ENCODE measurements at regions not wholly inside any gene's neighbourhood (a gene's known extent, or its start where the extent isn't known, plus 50 kb on each side); places are given as distances from the start of the nearest gene placed in this dataset.

DNA sequence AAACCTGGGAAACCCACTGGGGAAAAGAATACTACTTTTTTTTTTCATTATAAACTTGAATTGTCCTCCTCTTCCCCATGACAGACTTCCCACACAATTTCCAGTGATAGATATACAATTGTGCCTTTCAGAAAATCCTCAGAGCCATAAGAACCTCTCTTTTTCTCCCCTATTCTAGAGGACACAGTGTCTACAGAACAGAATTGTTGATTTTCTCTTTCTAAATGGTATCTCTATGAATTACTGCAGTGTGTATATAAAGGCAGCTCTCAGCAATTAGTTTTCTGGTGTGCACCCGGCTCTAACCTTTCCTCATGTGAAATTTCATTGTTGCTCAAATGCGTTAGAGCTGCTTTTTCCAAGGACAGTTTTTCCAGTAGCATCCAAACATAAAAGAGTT lies 430.1 kb downstream of the TUSC7 start:
- H2AK5ac ChIP-seq (ENCODE audit: low read depth, low read length), result no peak overlapping the region
- H2BK120ac ChIP-seq (replicated peaks; ENCODE audit: low read depth, low read length), result no peak overlapping the region
- no peaks in the 10 kb centered on the region for H4K20me1 ChIP-seq (replicated peaks in 1 of 2; ENCODE audit: control insufficient read depth in 1 of 2, insufficient read depth in 2 of 2, low read length in 2 of 2)
- no peaks in the 10 kb centered on the region for H3K9me3 ChIP-seq (ENCODE audit: insufficient read depth in 2 of 2, low read depth in 1 of 2, low read length in 1 of 2)
- H2BK20ac ChIP-seq (ENCODE audit: low read length), result no peak overlapping the region
- no peak overlapping the region for H3K56ac ChIP-seq (replicated peaks; ENCODE audit: insufficient read length, low read depth, low read length)
- H4K91ac ChIP-seq (replicated peaks; ENCODE audit: insufficient read length, low read length), result no peak overlapping the region
- H3K18ac ChIP-seq (ENCODE audit: extremely low read depth, low read length), result no peak overlapping the region
- H3K27me3 ChIP-seq (replicated peaks in 1 of 4; ENCODE audit: control insufficient read depth in 3 of 4, extremely low read depth in 1 of 4, insufficient read depth in 3 of 4, low read length in 3 of 4), result no peaks in the 10 kb centered on the region
- H4K5ac ChIP-seq (ENCODE audit: insufficient read length, low read depth, low read length), result no peak overlapping the region
- H3K4me2 ChIP-seq (ENCODE audit: insufficient read depth in 1 of 2, low read depth in 2 of 2, low read length in 2 of 2), result no peak overlapping the region
- CTCF ChIA-PET (ENCODE audit: partially characterized antibody), result interaction anchor here (0.6 kb wide), 1 partner anchor 107 kb away, joined by 4 read pairs; no protein-coding TSS in a partner anchor
- H4K8ac ChIP-seq (ENCODE audit: extremely low read depth, insufficient read depth, low read length), result no peak overlapping the region
- H3K4me3 ChIP-seq (ENCODE audit: extremely low read depth in 1 of 4, insufficient read depth in 2 of 4, low read depth in 3 of 4, low read length in 4 of 4), result no peak overlapping the region
- no peaks in the 10 kb centered on the region for H3K36me3 ChIP-seq (ENCODE audit: control insufficient read depth in 2 of 4, insufficient read depth in 4 of 4, low read length in 3 of 4)
- POLR2A ChIA-PET (ENCODE audit: partially characterized antibody), result no interaction called here
- H3K23ac ChIP-seq (ENCODE audit: insufficient read length), result no peak overlapping the region
- no peak overlapping the region for H2BK12ac ChIP-seq (ENCODE audit: low read depth, low read length)
- no peaks in the 10 kb centered on the region for H3K79me2 ChIP-seq (ENCODE audit: control insufficient read depth in 1 of 2, insufficient read depth in 2 of 2, low read length in 2 of 2)
- H3K4me1 ChIP-seq (replicated peaks in 1 of 4; ENCODE audit: control insufficient read depth in 3 of 4, insufficient read depth in 4 of 4, low read length in 3 of 4), result no peaks in the 10 kb centered on the region
- no peak overlapping the region for H3K27ac ChIP-seq (ENCODE audit: low read depth, low read length)
- no peak overlapping the region for H2AFZ ChIP-seq (ENCODE audit: low read length)
- no peak overlapping the region for H3K4ac ChIP-seq (replicated peaks; ENCODE audit: insufficient read length, low read depth, low read length)
- no peaks in the 10 kb centered on the region for H3K79me1 ChIP-seq (ENCODE audit: low read depth, low read length)
- DNase-seq (ENCODE audit: low read depth in 1 of 2, low spot score in 2 of 2) (no peak), FAIRE-seq (no peak)
- H3K9ac ChIP-seq (replicated peaks in 1 of 4; ENCODE audit: extremely low read depth in 1 of 4, low read depth in 3 of 4, low read length in 3 of 4), result no peak overlapping the region
- no peaks in the 10 kb centered on the region for H3K23me2 ChIP-seq (ENCODE audit: low read depth, low read length)
- H3K14ac ChIP-seq (ENCODE audit: insufficient read length), result no peak overlapping the region
- WGBS, 2 experiments (ENCODE audit: extremely low coverage in 1 of 2, insufficient coverage in 1 of 2, insufficient read length in 1 of 2, insufficient replicate concordance in 2 of 2, low coverage in 1 of 2, low lambda C conversion rate in 2 of 2, missing lambda C conversion rate in 1 of 2), result 92% methylated on average over 2 of the region's 2 CpGs; no CpG with 5 or more reads in 1 of the 2 experiments
- no peak overlapping the region for H2BK5ac ChIP-seq (ENCODE audit: low read depth, low read length)
- H2BK15ac ChIP-seq (ENCODE audit: low read length), result no peak overlapping the region
- TF ChIP-seq ZNF274 (IDR thresholded peaks at IDR 0.05; ENCODE audit: borderline replicate concordance, extremely low read depth, low read length) (no peak), SIN3A (conservative IDR thresholded peaks at IDR 0.05 in 1 of 2, IDR thresholded peaks at IDR 0.05 in 1 of 2; ENCODE audit: low read depth in 1 of 2, low read length in 2 of 2) (no peak), SAP30 (IDR thresholded peaks at IDR 0.05; ENCODE audit: insufficient read depth, insufficient replicate concordance, low read length) (no peak), KDM1A (IDR thresholded peaks at IDR 0.05; ENCODE audit: borderline replicate concordance, low read length) (no peak), BACH1 (IDR thresholded peaks at IDR 0.05; ENCODE audit: low read length) (no peak), RNF2 (IDR thresholded peaks at IDR 0.05; ENCODE audit: borderline replicate concordance, low read depth, low read length, missing control alignments, poor library complexity, severe bottlenecking) (no peak), NRF1 (IDR thresholded peaks at IDR 0.05; ENCODE audit: low read depth, low read length) (no peak)
